H9 (cell line): ENCODE measurements at regions not wholly inside any gene's neighbourhood (a gene's known extent, or its start where the extent isn't known, plus 50 kb on each side); places are given as distances from the start of the nearest gene placed in this dataset.
"Not testable (repeated sequence)": the region's sequence is repeated elsewhere in the genome, so short reads cannot be mapped to it uniquely, and the experiment has no call there.

Experiments
- DNase-seq: peaks from one replicate; pipeline ENCODE4 v3.0.0-alpha.2; 2017
- H2AFZ ChIP-seq: one replicate; pipeline ENCODE4 v1.6.1; 2013; ENCODE audit warnings: mild to moderate bottlenecking, low read length, control low read depth, moderate library complexity
- H2AK5ac ChIP-seq: 2 replicates; pipeline ENCODE4 v1.6.1; 2013; ENCODE audit warnings: low read length, control low read depth, mixed read lengths; ENCODE audit not compliant: insufficient read length
- H2BK120ac ChIP-seq: one replicate; pipeline ENCODE4 v1.6.1; 2013; ENCODE audit warnings: low read depth, mild to moderate bottlenecking, low read length, control low read depth, inconsistent platforms; ENCODE audit not compliant: poor library complexity, severe bottlenecking
- H2BK12ac ChIP-seq: 2 replicates; pipeline ENCODE4 v1.6.1; 2013; ENCODE audit warnings: low read length, control low read depth, mixed read lengths, low read depth; ENCODE audit not compliant: insufficient read length
- H2BK15ac ChIP-seq: 2 replicates; pipeline ENCODE4 v1.6.1; 2013; ENCODE audit warnings: low read depth, low read length, control low read depth
- H2BK20ac ChIP-seq: one replicate; pipeline ENCODE4 v1.6.1; 2013; ENCODE audit warnings: low read depth, mild to moderate bottlenecking, low read length, control low read depth, inconsistent platforms; ENCODE audit not compliant: poor library complexity, severe bottlenecking
- H2BK5ac ChIP-seq: 2 replicates; pipeline ENCODE4 v1.6.1; 2013; ENCODE audit warnings: low read length, control low read depth, mixed read lengths; ENCODE audit not compliant: insufficient read length
- H3K14ac ChIP-seq: 2 replicates; pipeline ENCODE4 v1.6.1; 2013; ENCODE audit warnings: low read length, control low read depth; ENCODE audit not compliant: insufficient read depth
- H3K18ac ChIP-seq: 2 replicates; pipeline ENCODE4 v1.6.1; 2013; ENCODE audit warnings: low read depth, mild to moderate bottlenecking, mixed read lengths, low read length, control low read depth; ENCODE audit not compliant: insufficient read length
- H3K23ac ChIP-seq: 2 replicates; pipeline ENCODE4 v1.6.1; 2013; ENCODE audit warnings: low read length, control low read depth, mixed read lengths, low read depth; ENCODE audit not compliant: insufficient read length
- H3K23me2 ChIP-seq: 2 replicates; pipeline ENCODE4 v1.6.1; 2013; ENCODE audit warnings: low read depth, mild to moderate bottlenecking, mixed read lengths, low read length, control low read depth; ENCODE audit not compliant: insufficient read length, poor library complexity, severe bottlenecking
- H3K27ac ChIP-seq: 2 replicates; pipeline ENCODE4 v1.5.1; 2013; ENCODE audit warnings: low read length, control low read depth, mixed read lengths, low read depth; ENCODE audit not compliant: insufficient read length
- H3K27me3 ChIP-seq: 2 replicates; pipeline ENCODE4 v1.6.1; 2013; ENCODE audit warnings: low read length, control low read depth, inconsistent platforms; ENCODE audit not compliant: insufficient read depth
- H3K4ac ChIP-seq: 2 replicates; pipeline ENCODE4 v1.6.1; 2013; ENCODE audit warnings: low read depth, mild to moderate bottlenecking, control low read depth, inconsistent platforms, low read length, moderate library complexity
- H3K4me1 ChIP-seq: 2 replicates; pipeline ENCODE4 v1.6.1; 2013; ENCODE audit warnings: low read length, control low read depth, inconsistent platforms; ENCODE audit not compliant: insufficient read depth
- H3K4me2 ChIP-seq: 2 replicates; pipeline ENCODE4 v1.6.1; 2013; ENCODE audit warnings: low read length, control low read depth, mixed read lengths; ENCODE audit not compliant: insufficient read length, insufficient read depth
- H3K56ac ChIP-seq: 2 replicates; pipeline ENCODE4 v1.6.1; 2013; ENCODE audit warnings: low read depth, mild to moderate bottlenecking, mixed read lengths, low read length, control low read depth; ENCODE audit not compliant: insufficient read length
- H3K79me1 ChIP-seq: 2 replicates; pipeline ENCODE4 v1.6.1; 2013; ENCODE audit warnings: low read depth, mild to moderate bottlenecking, moderate library complexity, low read length, control low read depth, inconsistent platforms; ENCODE audit not compliant: insufficient read depth, poor library complexity, severe bottlenecking
- H3K79me2 ChIP-seq: 2 replicates; pipeline ENCODE4 v1.6.1; 2013; ENCODE audit warnings: low read length, control low read depth, inconsistent platforms; ENCODE audit not compliant: insufficient read depth
- H3K9ac ChIP-seq: 2 replicates; pipeline ENCODE4 v1.6.1; 2013; ENCODE audit warnings: low read length, control low read depth, mixed read lengths; ENCODE audit not compliant: insufficient read length; ENCODE audit errors: extremely low read depth
- H3K9me3 ChIP-seq: one replicate; pipeline ENCODE4 v1.6.1; 2013; ENCODE audit warnings: low read depth, low read length, inconsistent platforms; ENCODE audit not compliant: control insufficient read depth
- H3T11ph ChIP-seq: one replicate; pipeline ENCODE4 v1.6.1; 2013; ENCODE audit warnings: mild to moderate bottlenecking, low read length, control low read depth, inconsistent platforms
- H4K20me1 ChIP-seq: one replicate; pipeline ENCODE4 v1.6.1; 2013; ENCODE audit not compliant: control insufficient read depth, insufficient read length, insufficient read depth
- H4K5ac ChIP-seq: 2 replicates; pipeline ENCODE4 v1.6.1; 2013; ENCODE audit warnings: low read depth, mild to moderate bottlenecking, mixed read lengths, low read length, control low read depth; ENCODE audit not compliant: insufficient read length
- H4K8ac ChIP-seq: replicated peaks from 2 replicates; pipeline ENCODE4 v1.6.1; 2013; ENCODE audit warnings: low read length, control low read depth, mixed read lengths, low read depth; ENCODE audit not compliant: insufficient read length
- H4K91ac ChIP-seq: 2 replicates; pipeline ENCODE4 v1.6.1; 2013; ENCODE audit warnings: low read depth, mild to moderate bottlenecking, moderate library complexity, mixed read lengths, low read length, control low read depth; ENCODE audit not compliant: insufficient read length
- H3K27ac Mint-ChIP-seq, 3 experiments: 2 replicates in 2 of 3; 3 replicates in 1 of 3; pipeline ENCODE4 v1.8.0; 2020 to 2021; ENCODE audit warnings: mixed read lengths in 3 of 3, mild to moderate bottlenecking in 1 of 3, moderate library complexity in 1 of 3
- H3K27me3 Mint-ChIP-seq: 2 replicates; pipeline ENCODE4 v1.8.0; 2021; ENCODE audit warnings: low read depth, mild to moderate bottlenecking, moderate library complexity, mixed read lengths
- H3K36me3 Mint-ChIP-seq, 3 experiments: 2 replicates in 2 of 3; 3 replicates in 1 of 3; pipeline ENCODE4 v1.8.0; 2020 to 2021; ENCODE audit warnings: low read depth in 3 of 3, mixed read lengths in 3 of 3; ENCODE audit not compliant: insufficient read depth in 1 of 3
- H3K4me1 Mint-ChIP-seq, 2 experiments: 2 replicates each; pipeline ENCODE4 v1.8.0; 2020; ENCODE audit warnings: mixed read lengths in 2 of 2
- H3K4me3 Mint-ChIP-seq, 2 experiments: 2 replicates in 1 of 2; 3 replicates in 1 of 2; pipeline ENCODE4 v1.8.0; 2020 to 2021; ENCODE audit warnings: mild to moderate bottlenecking in 2 of 2, mixed read lengths in 2 of 2, moderate library complexity in 1 of 2
- H3K9me3 Mint-ChIP-seq, 2 experiments: 2 replicates in 1 of 2; 3 replicates in 1 of 2; pipeline ENCODE4 v1.8.0; 2020; ENCODE audit warnings: mild to moderate bottlenecking in 2 of 2, mixed read lengths in 2 of 2, moderate library complexity in 1 of 2
- WGBS: extraction: QIAGEN DNeasy Blood & Tissue Kit; methylation state at CpG from one replicate; pipeline ENCODE4 v1.1.7; 2013; ENCODE audit warnings: missing lambda C conversion rate, low lambda C conversion rate, mixed read lengths; ENCODE audit not compliant: insufficient read length; ENCODE audit errors: extremely low coverage; 5-methylcytosine and 5-hydroxymethylcytosine counted together

DNA sequence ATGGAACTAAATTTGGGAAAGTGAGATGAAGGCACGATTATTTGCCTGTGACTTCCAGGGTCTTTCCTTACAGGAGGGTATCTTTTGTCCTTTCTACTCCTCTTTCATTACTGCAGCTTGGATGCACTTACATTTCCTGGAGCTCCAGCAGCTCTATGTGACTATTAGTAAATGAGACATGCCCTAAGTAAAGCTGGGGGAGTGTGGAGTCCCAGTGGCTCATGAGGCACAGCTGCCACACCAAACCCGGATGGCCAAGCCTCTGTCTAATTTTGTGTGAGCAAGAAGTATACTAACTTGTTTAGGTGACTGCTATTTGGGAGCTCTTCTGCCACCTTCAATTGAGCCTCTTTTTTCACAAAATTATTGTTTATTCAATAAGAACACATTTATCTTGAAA, 183.3 kb downstream of the ANKRD36B start:
- H3K4me3 Mint-ChIP-seq: not testable (repeated sequence)

DNA sequence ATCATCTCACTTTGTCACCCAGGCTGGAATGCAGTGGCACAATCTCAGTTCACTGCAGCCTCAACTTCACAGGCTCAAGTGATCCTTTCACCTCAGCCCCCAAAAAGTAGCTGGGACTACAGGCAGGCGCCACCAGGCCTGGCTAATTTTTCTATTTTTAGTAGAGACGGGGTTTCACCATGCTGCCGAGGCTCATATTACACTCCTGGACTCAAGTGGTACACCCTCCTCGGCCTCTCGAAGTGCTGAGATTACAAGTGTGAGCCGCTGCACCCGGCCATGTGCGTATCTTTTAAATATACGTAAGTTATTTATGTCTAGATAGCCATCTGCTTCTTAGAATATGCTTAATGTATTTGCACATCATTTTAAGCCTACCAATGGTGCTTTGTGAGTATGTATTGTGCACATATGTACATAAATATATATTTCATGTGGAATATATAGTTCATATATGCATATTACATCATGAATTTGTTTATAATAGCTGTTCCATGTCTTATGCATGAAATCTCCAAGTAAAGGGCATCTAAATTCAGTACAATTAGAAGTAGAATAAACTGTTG, 184.4 kb downstream of the ANKRD36B start:
- not testable (repeated sequence) for H3K56ac ChIP-seq, H3K4me2 ChIP-seq, H4K5ac ChIP-seq, H4K20me1 ChIP-seq, H2BK15ac ChIP-seq, H3K79me1 ChIP-seq, H3T11ph ChIP-seq, H3K27me3 Mint-ChIP-seq, H2BK20ac ChIP-seq, H2BK120ac ChIP-seq, H3K27ac Mint-ChIP-seq, H3K79me2 ChIP-seq, H4K91ac ChIP-seq, H3K14ac ChIP-seq, H3K9ac ChIP-seq, H3K23me2 ChIP-seq, H3K18ac ChIP-seq, H3K27ac ChIP-seq, H3K9me3 ChIP-seq, DNase-seq, H2AFZ ChIP-seq, H3K4ac ChIP-seq, H2BK5ac ChIP-seq, H3K4me1 Mint-ChIP-seq, H3K4me3 Mint-ChIP-seq, H4K8ac ChIP-seq, H2BK12ac ChIP-seq, H3K23ac ChIP-seq, H3K9me3 Mint-ChIP-seq, H3K4me1 ChIP-seq, H3K27me3 ChIP-seq, H2AK5ac ChIP-seq, H3K36me3 Mint-ChIP-seq
- no CpG with 5 or more reads among the region's 9 CpGs for WGBS

More for the DNA sequence above, 183.3 kb downstream of the ANKRD36B start:
- H3K56ac ChIP-seq, H3K14ac ChIP-seq, H3K27me3 Mint-ChIP-seq, H3K23ac ChIP-seq, H4K5ac ChIP-seq, H3K23me2 ChIP-seq, H3K79me2 ChIP-seq, H2BK15ac ChIP-seq, H3K27me3 ChIP-seq, H2AK5ac ChIP-seq, H2BK12ac ChIP-seq, H3K9ac ChIP-seq, H2BK120ac ChIP-seq, H3K9me3 Mint-ChIP-seq, H4K20me1 ChIP-seq, H3K27ac Mint-ChIP-seq, H3K4me1 Mint-ChIP-seq, H3K4ac ChIP-seq, H3K9me3 ChIP-seq, H2AFZ ChIP-seq, H3K4me2 ChIP-seq, H3K79me1 ChIP-seq, H3K18ac ChIP-seq, H2BK5ac ChIP-seq, H4K8ac ChIP-seq, H4K91ac ChIP-seq, H3K27ac ChIP-seq, H3K4me1 ChIP-seq, DNase-seq, H3T11ph ChIP-seq, H3K36me3 Mint-ChIP-seq, H2BK20ac ChIP-seq: not testable (repeated sequence)
- WGBS: no CpG with 5 or more reads among the region's 2 CpGs
